Caco-2 (cell line): ENCODE measurements at regions not wholly inside any gene's neighbourhood (a gene's known extent, or its start where the extent isn't known, plus 50 kb on each side); places are given as distances from the start of the nearest gene placed in this dataset.
"Not testable (repeated sequence)": the region's sequence is repeated elsewhere in the genome, so short reads cannot be mapped to it uniquely, and the experiment has no call there.

Source experiments
- BruUV-seq: library from RNA; stranded (reverse); fragments of 400-500 nt; replicated peaks from 2 replicates; lab custom pipeline; 2021; lab: Mats Ljungman, UMichigan
- CTCF ChIA-PET: fragments of 300-600 bp; sonication (Branson Sonifier 250); formaldehyde crosslinking; loops from one replicate; lab custom pipeline; 2022; ENCODE audit warnings: antibody characterized with exemption; lab: Charles Lee
- POLR2A ChIA-PET: fragments of 300-600 bp; sonication (Branson Sonifier 250); formaldehyde crosslinking; loops from one replicate; lab custom pipeline; 2022; ENCODE audit warnings: antibody characterized with exemption; lab: Charles Lee
- DNase-seq, 2 experiments: peaks; one replicate each; pipeline versions ENCODE4 v3.0.0 to v3.0.0-alpha.2; 2020 to 2022
- H3K27me3 ChIP-seq: replicated peaks from 2 replicates; pipeline ENCODE4 v1.6.0; 2011; ENCODE audit warnings: low read length; ENCODE audit not compliant: control insufficient read depth, insufficient read depth
- H3K36me3 ChIP-seq: 2 replicates; pipeline ENCODE4 v1.5.1; 2011; ENCODE audit warnings: low read length; ENCODE audit not compliant: control insufficient read depth, insufficient read depth
- H3K4me1 ChIP-seq: fragments of 250-450 bp; sonication (Bioruptor Pico); 2 replicates; pipeline ENCODE4 v1.5.1; 2020; ENCODE audit warnings: mild to moderate bottlenecking
- H3K4me3 ChIP-seq: 2 replicates; pipeline ENCODE4 v1.5.1; 2011; ENCODE audit warnings: low read depth, mild to moderate bottlenecking, control low read depth, low read length
- H3K9me3 ChIP-seq: fragments of 250-450 bp; sonication (Bioruptor Pico); 2 replicates; pipeline ENCODE4 v1.5.1; 2020; ENCODE audit warnings: mild to moderate bottlenecking, moderate library complexity
- H3K27ac Mint-ChIP-seq: one replicate; pipeline ENCODE4 v1.8.0; 2022; ENCODE audit warnings: mixed read lengths; ENCODE audit not compliant: unreplicated experiment
- H3K27me3 Mint-ChIP-seq: one replicate; pipeline ENCODE4 v1.8.0; 2022; ENCODE audit warnings: mixed read lengths; ENCODE audit not compliant: insufficient read depth, unreplicated experiment
- H3K36me3 Mint-ChIP-seq: one replicate; pipeline ENCODE4 v1.8.0; 2022; ENCODE audit warnings: mild to moderate bottlenecking, mixed read lengths; ENCODE audit not compliant: insufficient read depth, unreplicated experiment
- H3K4me1 Mint-ChIP-seq: one replicate; pipeline ENCODE4 v1.8.0; 2022; ENCODE audit warnings: low read depth, mixed read lengths; ENCODE audit not compliant: unreplicated experiment
- H3K4me3 Mint-ChIP-seq: one replicate; pipeline ENCODE4 v1.8.0; 2022; ENCODE audit warnings: mild to moderate bottlenecking, moderate library complexity, mixed read lengths; ENCODE audit not compliant: unreplicated experiment
- H3K9me3 Mint-ChIP-seq: one replicate; pipeline ENCODE4 v1.8.0; 2022; ENCODE audit warnings: mixed read lengths; ENCODE audit not compliant: unreplicated experiment
- CTCF ChIP-seq, 2 experiments: fragments of 200-600 bp in 1 of 2; IDR thresholded peaks; 1 replicate in 1 of 2; 2 replicates in 1 of 2; pipeline versions ENCODE4 v1.5.1 to v1.8.0; 2011 to 2022; ENCODE audit warnings: antibody characterized with exemption in 1 of 2, control low read depth in 1 of 2, inconsistent platforms in 1 of 2, low read depth in 1 of 2, low read length in 1 of 2, mild to moderate bottlenecking in 1 of 2, moderate library complexity in 1 of 2; ENCODE audit not compliant: insufficient read depth in 1 of 2, severe bottlenecking in 1 of 2, unreplicated experiment in 1 of 2
- intact Hi-C: fragments of 100-400 bp; cut with micrococcal nuclease; formaldehyde crosslinking; loops from one replicate; pipeline ENCODE4 v1.10.0; 2022; ENCODE audit not compliant: unreplicated experiment

DNA sequence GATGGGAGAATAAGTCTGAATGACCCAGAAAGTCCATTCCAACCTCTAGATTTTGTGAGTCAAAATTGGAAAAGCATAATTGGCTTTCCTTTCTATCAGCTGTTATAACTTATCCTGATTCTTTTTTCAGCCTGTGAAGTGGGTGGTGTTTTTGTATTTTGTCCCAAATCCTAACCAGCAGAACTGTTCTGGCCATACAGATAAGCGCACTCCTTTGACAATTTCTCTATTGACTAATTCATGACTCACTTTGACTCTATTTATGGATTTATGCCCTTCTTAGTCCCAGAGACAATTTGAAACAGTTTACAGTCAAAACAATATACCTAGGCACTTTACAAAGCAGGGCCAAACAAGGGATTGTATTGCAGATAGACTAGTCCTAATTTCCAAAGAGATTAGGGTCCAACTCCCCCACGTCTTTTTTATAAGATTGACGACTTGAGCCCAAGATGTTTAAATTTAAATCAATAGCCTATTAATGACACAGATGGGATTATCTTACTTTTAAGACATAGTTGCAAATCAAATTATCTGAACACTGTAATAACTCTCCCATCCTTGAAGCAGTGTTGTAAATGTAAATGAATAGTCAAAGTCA is 301.7 kb upstream of the SEMA6A start:
- Histone ChIP-seq H3K4me3 (no peak overlapping the region), H3K36me3 (no peaks in the 10 kb centered on the region), H3K27me3 (no peaks in the 10 kb centered on the region; the same call in 1 of the 2 replicates), H3K4me1 (no peaks in the 10 kb centered on the region), H3K9me3 (no peaks in the 10 kb centered on the region)
- H3K27me3 Mint-ChIP-seq = no peaks in the 10 kb centered on the region
- no peak for DNase-seq
- H3K36me3 Mint-ChIP-seq = peaks cover 7% of the 10 kb centered on the region
- no peaks in the 10 kb centered on the region for H3K4me1 Mint-ChIP-seq
- no peak overlapping the region for H3K4me3 Mint-ChIP-seq
- H3K27ac Mint-ChIP-seq = no peak overlapping the region
- ChIA-PET CTCF (no interaction called here), POLR2A (no interaction called here)
- no peak for TF ChIP-seq CTCF (IDR thresholded peaks at IDR 0.05; ENCODE audit: insufficient read depth in 1 of 2, low read depth in 1 of 2, low read length in 1 of 2, severe bottlenecking in 1 of 2, unreplicated experiment in 1 of 2)
- no TSS peak for BruUV-seq
- peaks cover 8% of the 10 kb centered on the region for H3K9me3 Mint-ChIP-seq
- intact Hi-C loops = no loop called here

DNA sequence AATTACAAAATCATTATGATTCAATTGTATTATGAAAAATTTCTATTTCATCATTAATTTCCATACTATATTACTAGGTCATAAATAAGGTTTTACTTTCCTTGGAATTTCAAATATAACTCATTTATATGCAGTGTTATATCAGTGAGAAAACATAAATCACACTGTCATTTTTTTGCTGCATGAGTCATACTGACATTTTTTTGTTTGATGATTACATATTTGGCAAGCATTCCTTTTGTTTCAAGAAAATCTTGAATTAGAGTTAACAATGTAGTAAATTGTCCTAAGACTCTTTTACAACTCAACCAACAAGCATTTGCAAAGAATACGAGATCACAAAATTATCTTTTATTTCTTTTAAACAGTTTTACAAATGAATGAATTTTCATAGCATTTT is 298.4 kb upstream of the SEMA6A start:
- intact Hi-C loops = no loop called here
- CTCF ChIA-PET = no interaction called here
- no peaks in the 10 kb centered on the region for H3K27me3 Mint-ChIP-seq
- peaks cover 24% of the 10 kb centered on the region for H3K9me3 Mint-ChIP-seq
- H3K4me3 ChIP-seq = no peak overlapping the region
- no peaks in the 10 kb centered on the region for H3K4me1 Mint-ChIP-seq
- POLR2A ChIA-PET = no interaction called here
- peaks cover 7% of the 10 kb centered on the region for H3K36me3 Mint-ChIP-seq
- TF ChIP-seq CTCF (IDR thresholded peaks at IDR 0.05; ENCODE audit: insufficient read depth in 1 of 2, low read depth in 1 of 2, low read length in 1 of 2, severe bottlenecking in 1 of 2, unreplicated experiment in 1 of 2) = no peak
- DNase-seq = no peak
- no peaks in the 10 kb centered on the region for H3K9me3 ChIP-seq
- no peak overlapping the region for H3K4me3 Mint-ChIP-seq
- no TSS peak for BruUV-seq
- no peaks in the 10 kb centered on the region for H3K4me1 ChIP-seq
- H3K27ac Mint-ChIP-seq = no peak overlapping the region
- no peaks in the 10 kb centered on the region for H3K27me3 ChIP-seq
- no peaks in the 10 kb centered on the region for H3K36me3 ChIP-seq

DNA sequence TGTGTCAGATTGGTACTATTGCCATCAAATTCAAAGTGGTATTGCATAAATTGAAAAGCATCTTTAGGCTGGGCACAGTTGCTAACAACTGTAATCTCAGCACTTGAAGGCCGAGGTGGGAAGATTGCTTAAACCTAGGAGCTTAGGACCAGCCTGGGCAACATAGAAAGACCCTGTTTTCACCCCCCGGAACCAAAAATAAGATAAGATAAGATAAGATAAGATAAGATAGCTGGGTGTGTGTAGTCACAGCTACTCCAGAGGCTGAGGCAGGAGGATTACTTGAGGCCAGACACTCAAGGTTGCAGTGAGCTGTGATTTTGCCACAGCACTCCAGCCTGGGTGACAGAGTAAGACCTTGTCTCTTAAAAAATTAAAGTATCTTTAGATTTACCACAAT is 297.9 kb upstream of the SEMA6A start:
- H3K4me3 ChIP-seq = no peak overlapping the region
- H3K36me3 ChIP-seq = no peaks in the 10 kb centered on the region
- DNase-seq = peak in 1 of 2 experiments; percentile 7
- Mint-ChIP-seq H3K4me3 (peak overlapping the region; percentile 29), H3K9me3 (peaks cover 24% of the 10 kb centered on the region), H3K27ac (peak overlapping the region; percentile 85), H3K27me3 (no peaks in the 10 kb centered on the region), H3K36me3 (peaks cover 7% of the 10 kb centered on the region), H3K4me1 (no peaks in the 10 kb centered on the region)
- H3K9me3 ChIP-seq = no peaks in the 10 kb centered on the region
- BruUV-seq = no TSS peak
- intact Hi-C loops = no loop called here
- ChIA-PET POLR2A (no interaction called here), CTCF (no interaction called here)
- no peak for TF ChIP-seq CTCF (IDR thresholded peaks at IDR 0.05; ENCODE audit: insufficient read depth in 1 of 2, low read depth in 1 of 2, low read length in 1 of 2, severe bottlenecking in 1 of 2, unreplicated experiment in 1 of 2)
- H3K4me1 ChIP-seq = no peaks in the 10 kb centered on the region
- H3K27me3 ChIP-seq = no peaks in the 10 kb centered on the region

DNA sequence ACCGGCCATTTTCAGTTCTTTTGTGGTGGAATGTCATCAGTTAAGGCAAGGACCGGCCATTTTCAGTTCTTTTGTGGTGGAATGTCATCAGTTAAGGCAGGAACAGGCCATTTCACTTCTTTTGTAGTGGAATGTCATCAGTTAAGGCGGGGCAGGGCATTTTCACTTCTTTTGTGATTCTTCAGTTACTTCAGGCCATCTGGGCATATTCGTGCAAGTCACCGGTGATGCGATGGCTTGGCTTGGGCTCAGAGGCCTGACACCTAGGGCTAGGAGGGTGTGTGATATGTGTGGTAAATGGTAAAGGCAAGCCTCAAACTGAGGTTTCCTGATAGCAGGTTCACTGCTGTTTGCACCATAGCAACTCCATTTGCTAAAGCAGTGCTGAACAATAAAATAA is 293.2 kb upstream of the SEMA6A start:
- H3K9me3 ChIP-seq, H3K27me3 ChIP-seq, H3K36me3 ChIP-seq, H3K27ac Mint-ChIP-seq, H3K4me3 ChIP-seq, BruUV-seq, H3K4me3 Mint-ChIP-seq, intact Hi-C loops, H3K36me3 Mint-ChIP-seq, H3K27me3 Mint-ChIP-seq, POLR2A ChIA-PET, CTCF ChIA-PET, H3K4me1 Mint-ChIP-seq: not testable (repeated sequence)
- peaks cover 20% of the 10 kb centered on the region for H3K4me1 ChIP-seq
- peaks cover 27% of the 10 kb centered on the region for H3K9me3 Mint-ChIP-seq
- peak in 1 of 2 experiments; percentile 35 for DNase-seq
